GM18868 (cell line): ENCODE measurements at regions not wholly inside any gene's neighbourhood (a gene's known extent, or its start where the extent isn't known, plus 50 kb on each side); places are given as distances from the start of the nearest gene placed in this dataset.
A peak's percentile ranks its signal among the peaks of the same experiment; 100 is the strongest.
"Not testable (repeated sequence)": the region's sequence is repeated elsewhere in the genome, so short reads cannot be mapped to it uniquely, and the experiment has no call there.

Source experiments
- ATAC-seq: cut with Tn5 transposase; IDR thresholded peaks from one replicate; pipeline ENCODE4 v1.9.1; 2021; ENCODE audit warnings: mild to moderate bottlenecking, moderate library complexity; ENCODE audit not compliant: unreplicated experiment

GRCh38 chr9:6160579-6160978 is 55.0 kb upstream of the IL33 start:
- no peak for ATAC-seq

- no peak for ATAC-seq
Observed at GRCh38 chr9:6153425-6153824, 62.2 kb upstream of the IL33 start.

GRCh38 chr9:6152788-6153187 is 62.8 kb upstream of the IL33 start:
- no peak for ATAC-seq

GRCh38 chr9:6150483-6150882 is 65.1 kb upstream of the IL33 start:
- no peak for ATAC-seq

DNA sequence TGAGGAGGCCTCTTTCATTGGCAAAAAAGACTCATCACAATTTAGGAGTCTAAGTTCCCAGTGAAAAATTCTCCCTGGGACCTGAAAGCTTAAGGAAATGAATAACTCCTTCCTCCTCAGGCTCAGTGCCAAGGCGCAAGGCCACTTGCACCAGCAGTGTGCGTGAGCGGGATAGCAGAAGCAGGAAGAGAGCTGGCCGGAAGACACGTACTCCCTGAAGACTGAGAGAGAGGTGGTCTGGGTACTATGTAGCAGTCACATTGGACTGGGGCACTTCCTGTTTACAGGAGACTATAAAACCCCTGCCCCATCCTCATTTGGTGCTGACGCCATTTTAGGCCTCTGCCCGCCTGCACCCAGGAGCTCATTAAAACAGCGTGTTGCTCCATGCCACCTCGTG is 66.3 kb upstream of the IL33 start:
- no peak for ATAC-seq

- no peak for ATAC-seq
Observed at GRCh38 chr9:6147846-6148245, 67.8 kb upstream of the IL33 start.

- ATAC-seq, result no peak
Observed at GRCh38 chr9:6144947-6145346, 70.7 kb upstream of the IL33 start.

DNA sequence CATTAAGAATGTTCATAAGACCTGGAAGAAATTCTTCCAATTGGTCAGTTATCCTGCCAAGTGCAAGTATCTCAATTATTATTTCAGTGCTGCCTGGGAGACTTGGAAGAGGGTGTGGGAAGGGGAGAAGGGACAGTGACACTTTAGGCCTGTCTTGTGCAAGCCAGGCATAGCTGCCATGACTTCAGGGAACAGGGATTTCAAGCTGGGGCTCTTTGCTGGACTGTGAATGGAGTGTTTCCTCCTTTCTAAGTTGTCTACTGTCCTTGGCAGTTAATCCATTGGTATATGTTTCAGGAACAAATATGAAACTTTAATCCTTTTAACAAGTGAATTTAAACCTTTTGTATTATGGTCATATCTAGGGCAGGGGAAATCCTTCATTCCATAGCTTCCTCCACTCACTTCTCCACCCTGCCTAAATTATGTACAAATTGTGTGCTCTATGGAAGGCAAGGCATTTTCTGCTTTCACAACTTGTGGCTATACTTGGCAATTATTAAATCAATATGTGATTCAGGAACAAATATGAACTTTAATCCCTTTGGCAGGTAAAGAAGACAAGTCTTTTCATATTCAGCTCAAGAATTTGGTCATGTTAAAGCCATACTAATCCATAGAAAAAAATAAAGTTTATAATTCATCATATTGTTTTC is 72.7 kb upstream of the IL33 start:
- ATAC-seq, result no peak

DNA sequence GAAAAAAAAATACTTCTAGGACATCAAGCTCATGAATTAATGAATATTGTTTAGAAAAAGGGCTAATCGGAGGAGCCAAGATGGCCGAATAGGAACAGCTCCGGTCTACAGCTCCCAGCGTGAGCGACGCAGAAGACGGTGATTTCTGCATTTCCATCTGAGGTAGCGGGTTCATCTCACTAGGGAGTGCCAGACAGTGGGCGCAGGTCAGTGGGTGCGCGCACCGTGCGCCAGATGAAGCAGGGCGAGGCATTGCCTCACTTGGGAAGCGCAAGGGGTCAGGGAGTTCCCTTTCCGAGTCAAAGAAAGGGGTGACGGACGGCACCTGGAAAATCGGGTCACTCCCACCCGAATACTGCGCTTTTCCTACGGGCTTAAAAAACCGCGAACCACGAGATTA is 79.8 kb upstream of the IL33 start:
- not testable (repeated sequence) for ATAC-seq

- no peak for ATAC-seq
Observed at GRCh38 chr9:6134661-6135180, 80.9 kb upstream of the IL33 start.

DNA sequence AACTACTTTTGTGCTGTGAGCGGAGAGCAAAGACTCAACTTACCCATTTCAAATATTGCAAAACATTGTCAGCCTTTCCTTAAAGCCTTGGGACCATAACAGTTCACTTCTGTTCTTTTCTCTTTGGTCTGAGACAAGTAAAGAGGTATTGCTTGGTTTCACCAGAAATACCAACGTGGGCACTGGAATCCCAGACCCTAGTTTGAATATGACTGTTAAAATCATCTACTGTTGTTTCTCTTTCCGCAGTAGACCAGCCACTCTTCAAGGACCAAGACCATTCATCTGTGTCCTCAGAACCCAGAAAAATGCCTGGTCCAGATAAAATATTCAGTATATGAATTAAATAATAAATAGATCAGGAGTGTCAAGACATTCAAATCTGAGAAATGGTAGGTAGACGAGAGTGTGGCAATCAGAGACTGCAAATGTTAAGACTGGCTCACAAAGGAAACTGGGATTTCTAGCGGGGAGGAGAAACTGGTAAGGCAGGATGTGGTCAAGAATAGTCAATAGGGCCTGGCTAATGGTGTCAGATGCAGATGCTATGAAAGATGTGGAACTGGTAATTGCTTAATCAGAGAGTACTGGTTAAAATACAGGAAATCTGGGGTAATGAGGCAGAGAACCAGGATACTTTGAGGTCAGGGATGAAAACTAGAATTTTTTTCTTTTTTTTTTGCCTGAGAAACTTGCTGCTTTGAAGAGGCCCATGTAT is 82.1 kb upstream of the IL33 start:
- ATAC-seq, result peak; percentile 90

- ATAC-seq, result peak; percentile 60
Observed at GRCh38 chr9:6132650-6133049, 83.0 kb upstream of the IL33 start.

GRCh38 chr9:6128030-6128429 is 87.6 kb upstream of the IL33 start:
- ATAC-seq, result no peak

GRCh38 chr9:6126377-6126776 is 89.2 kb upstream of the IL33 start:
- no peak for ATAC-seq

- ATAC-seq, result no peak
Observed at GRCh38 chr9:6123416-6123815, 92.2 kb upstream of the IL33 start.

DNA sequence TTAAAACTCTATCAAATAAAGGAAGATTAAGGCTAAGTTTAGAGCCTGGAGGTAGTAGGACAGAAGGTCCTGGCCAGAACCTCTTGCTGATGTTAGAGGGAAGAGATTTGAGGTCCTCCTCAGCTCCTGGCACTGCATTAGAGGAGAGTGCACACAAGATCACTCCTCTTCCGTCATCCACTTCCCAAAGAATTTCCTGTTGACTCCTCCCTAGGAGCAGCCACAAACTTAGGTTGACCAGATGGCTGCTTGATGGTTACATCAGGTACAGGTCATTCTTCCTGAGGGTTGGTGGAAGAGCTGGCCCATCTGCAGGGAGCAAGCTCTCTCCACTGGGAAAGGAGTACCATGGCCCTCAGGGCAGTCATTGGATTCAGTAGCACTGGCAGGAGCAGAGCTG is 93.9 kb upstream of the IL33 start:
- no peak for ATAC-seq

- no peak for ATAC-seq
Observed at GRCh38 chr9:6114424-6114823, 99.0 kb upstream of the RANBP6 start.

- ATAC-seq, result no peak
Observed at GRCh38 chr9:6113819-6114218, 98.4 kb upstream of the RANBP6 start.

- no peak for ATAC-seq
Observed at GRCh38 chr9:6113312-6113711, 97.9 kb upstream of the RANBP6 start.

- no peak for ATAC-seq
Observed at GRCh38 chr9:6109986-6110385, 94.6 kb upstream of the RANBP6 start.

DNA sequence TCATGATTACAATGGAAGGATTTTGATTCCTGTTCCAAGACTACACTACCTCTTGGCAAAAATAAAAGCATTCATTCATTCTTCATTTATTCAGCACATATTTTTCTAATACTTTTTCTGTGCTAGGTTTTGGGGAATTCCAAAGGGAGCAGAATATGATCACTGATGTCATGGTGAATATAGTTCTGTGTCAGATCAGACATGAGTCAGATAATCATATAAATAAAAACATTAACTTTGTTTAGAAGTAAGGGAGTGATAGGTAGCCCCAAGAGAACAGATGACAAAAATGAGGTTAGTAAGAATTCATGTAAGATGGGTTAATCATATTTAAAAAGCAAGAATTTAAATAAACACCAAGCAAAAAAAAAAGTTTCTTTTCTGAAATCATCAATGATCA is 94.1 kb upstream of the RANBP6 start:
- ATAC-seq, result no peak

DNA sequence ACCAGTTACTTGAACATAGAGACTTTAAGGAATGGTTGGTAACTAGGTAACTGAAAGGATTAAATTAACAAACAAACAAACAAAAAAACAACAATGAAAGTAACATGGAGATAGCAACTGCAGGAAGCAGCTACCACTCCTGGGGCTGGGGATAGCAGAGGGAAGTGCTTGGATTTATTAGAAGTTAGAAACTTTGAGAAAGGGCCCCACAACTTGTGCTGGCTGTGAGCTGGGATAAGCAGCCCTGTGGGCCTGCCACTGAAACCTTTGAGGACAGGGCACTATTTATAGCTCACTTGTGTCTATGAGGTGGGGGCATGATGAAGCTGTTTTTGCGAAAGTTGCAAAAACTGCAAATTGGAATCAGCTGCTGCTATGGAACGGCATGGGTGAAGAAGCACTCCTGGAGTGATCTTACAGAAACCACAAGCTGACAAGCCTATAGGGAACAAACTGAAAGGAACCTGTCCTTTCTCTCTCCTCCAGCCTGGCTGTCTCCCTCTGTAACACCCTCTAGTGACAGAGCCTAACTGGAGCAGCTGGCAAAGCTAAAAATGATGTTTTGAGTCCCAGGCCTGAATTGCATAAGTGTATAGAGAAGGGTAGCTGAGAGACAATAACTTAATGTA is 91.4 kb upstream of the RANBP6 start:
- peak; percentile 79 for ATAC-seq
